ENCODE measurements at regions not wholly inside any gene's neighbourhood (a gene's known extent, or its start where the extent isn't known, plus 50 kb on each side); places are given as distances from the start of the nearest gene placed in this dataset.

DNA sequence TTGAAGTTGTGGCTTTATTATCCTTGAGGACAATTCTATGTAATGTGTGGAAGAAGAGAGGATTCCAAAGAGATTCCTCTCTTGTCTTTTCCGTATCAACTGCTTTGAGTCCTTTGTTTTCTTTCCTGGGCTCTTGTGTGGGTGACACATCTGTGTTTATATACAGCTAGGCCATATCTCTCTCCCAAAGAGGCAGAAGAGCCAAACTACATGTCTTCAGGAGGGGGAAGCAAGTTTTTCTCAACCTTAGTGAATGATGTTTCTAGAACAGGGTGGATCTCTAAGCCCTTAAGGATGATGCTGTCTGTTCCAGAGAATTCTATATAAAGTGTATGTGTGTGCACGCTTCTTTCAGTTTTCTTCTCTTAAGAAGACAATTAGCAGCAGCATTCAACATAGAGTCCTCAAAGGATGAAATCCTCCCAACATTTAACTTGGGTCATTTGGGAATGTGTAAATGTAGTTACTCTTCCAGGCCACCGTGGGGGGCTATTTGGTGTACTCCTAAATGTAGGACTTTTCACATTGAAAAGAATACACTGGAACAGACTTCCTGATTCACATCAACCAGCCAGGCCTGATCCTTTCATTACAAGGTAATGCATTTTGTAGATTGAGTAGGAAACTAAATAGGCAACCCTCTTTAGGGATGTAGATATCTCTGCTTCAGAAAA lies 92.8 kb upstream of the EEF1E1 start:
- peaks cover 2% of the 10 kb centered on the region for H3K36me3 Mint-ChIP-seq

DNA sequence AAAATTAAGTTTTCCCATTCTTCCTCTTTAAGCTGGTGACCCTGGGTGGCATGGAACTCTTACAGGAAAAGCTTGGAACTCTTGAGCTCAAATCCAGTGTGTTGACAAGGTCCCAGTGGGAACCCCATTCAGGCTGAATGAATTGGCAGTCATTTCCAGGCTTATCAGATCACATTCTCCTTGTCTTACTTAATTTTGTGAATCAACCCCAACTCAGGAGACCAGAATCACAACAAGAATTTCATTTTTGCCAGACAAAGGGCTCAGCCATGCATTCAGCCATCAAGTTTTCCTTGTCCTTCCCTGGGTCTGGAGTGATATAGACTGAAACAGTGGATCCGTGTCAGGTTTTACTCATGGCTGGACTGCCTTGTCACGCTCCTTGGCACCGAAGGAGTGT lies 92.1 kb upstream of the EEF1E1 start:
- Mint-ChIP-seq H3K4me3 (no peak overlapping the region), H3K27ac (peak overlapping the region; percentile 47)
- no peak for DNase-seq (ENCODE audit: low spot score in 2 of 2, unreplicated experiment in 2 of 2)

More for the DNA sequence above, 92.8 kb upstream of the EEF1E1 start:
- no peak for DNase-seq (ENCODE audit: low spot score in 2 of 2, unreplicated experiment in 2 of 2)
- TF ChIP-seq, protein P1, sequence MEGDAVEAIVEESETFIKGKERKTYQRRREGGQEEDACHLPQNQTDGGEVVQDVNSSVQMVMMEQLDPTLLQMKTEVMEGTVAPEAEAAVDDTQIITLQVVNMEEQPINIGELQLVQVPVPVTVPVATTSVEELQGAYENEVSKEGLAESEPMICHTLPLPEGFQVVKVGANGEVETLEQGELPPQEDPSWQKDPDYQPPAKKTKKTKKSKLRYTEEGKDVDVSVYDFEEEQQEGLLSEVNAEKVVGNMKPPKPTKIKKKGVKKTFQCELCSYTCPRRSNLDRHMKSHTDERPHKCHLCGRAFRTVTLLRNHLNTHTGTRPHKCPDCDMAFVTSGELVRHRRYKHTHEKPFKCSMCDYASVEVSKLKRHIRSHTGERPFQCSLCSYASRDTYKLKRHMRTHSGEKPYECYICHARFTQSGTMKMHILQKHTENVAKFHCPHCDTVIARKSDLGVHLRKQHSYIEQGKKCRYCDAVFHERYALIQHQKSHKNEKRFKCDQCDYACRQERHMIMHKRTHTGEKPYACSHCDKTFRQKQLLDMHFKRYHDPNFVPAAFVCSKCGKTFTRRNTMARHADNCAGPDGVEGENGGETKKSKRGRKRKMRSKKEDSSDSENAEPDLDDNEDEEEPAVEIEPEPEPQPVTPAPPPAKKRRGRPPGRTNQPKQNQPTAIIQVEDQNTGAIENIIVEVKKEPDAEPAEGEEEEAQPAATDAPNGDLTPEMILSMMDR (IDR thresholded peaks at IDR 0.05; ENCODE audit: unreplicated experiment): peak; percentile 47
- H3K4me1 Mint-ChIP-seq: peaks cover 36% of the 10 kb centered on the region
- peak overlapping the region; percentile 47 for H3K27ac Mint-ChIP-seq
- peaks cover 9% of the 10 kb centered on the region for H3K9me3 Mint-ChIP-seq
- no peaks in the 10 kb centered on the region for H3K27me3 Mint-ChIP-seq (ENCODE audit: low read depth)
- H3K4me3 Mint-ChIP-seq: no peak overlapping the region

DNA sequence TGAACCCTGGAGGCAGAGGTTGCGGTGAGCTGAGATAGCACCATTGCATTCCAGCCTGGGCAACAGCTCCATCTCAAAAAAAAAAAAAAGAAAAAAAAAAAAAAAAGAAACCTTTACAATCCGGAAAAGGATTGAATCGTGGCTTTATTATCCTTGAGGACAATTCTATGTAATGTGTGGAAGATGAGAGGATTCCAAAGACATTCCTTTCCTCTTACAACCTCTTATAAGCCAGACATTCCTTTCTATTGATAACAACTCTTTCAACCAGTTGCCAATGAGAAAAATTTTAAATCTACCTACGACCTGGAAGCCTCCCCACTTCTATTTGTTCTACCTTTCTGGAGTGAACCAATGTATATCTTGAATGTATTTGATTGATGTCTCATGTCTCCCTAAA lies 91.2 kb upstream of the EEF1E1 start:
- H3K4me1 Mint-ChIP-seq: peaks cover 36% of the 10 kb centered on the region
- no peaks in the 10 kb centered on the region for H3K27me3 Mint-ChIP-seq (ENCODE audit: low read depth)
- DNase-seq (ENCODE audit: low spot score in 2 of 2, unreplicated experiment in 2 of 2): no peak
- peaks cover 2% of the 10 kb centered on the region for H3K36me3 Mint-ChIP-seq
- TF ChIP-seq, protein P1 (IDR thresholded peaks at IDR 0.05; ENCODE audit: unreplicated experiment): no peak
- H3K4me3 Mint-ChIP-seq: no peak overlapping the region
- peak overlapping the region; percentile 43 for H3K27ac Mint-ChIP-seq
- peaks cover 9% of the 10 kb centered on the region for H3K9me3 Mint-ChIP-seq

More for the DNA sequence above, 92.1 kb upstream of the EEF1E1 start:
- Mint-ChIP-seq H3K36me3 (peaks cover 2% of the 10 kb centered on the region), H3K9me3 (peaks cover 9% of the 10 kb centered on the region), H3K27me3 (ENCODE audit: low read depth) (no peaks in the 10 kb centered on the region), H3K4me1 (peaks cover 36% of the 10 kb centered on the region)
- TF ChIP-seq, protein P1 (IDR thresholded peaks at IDR 0.05; ENCODE audit: unreplicated experiment): no peak

DNA sequence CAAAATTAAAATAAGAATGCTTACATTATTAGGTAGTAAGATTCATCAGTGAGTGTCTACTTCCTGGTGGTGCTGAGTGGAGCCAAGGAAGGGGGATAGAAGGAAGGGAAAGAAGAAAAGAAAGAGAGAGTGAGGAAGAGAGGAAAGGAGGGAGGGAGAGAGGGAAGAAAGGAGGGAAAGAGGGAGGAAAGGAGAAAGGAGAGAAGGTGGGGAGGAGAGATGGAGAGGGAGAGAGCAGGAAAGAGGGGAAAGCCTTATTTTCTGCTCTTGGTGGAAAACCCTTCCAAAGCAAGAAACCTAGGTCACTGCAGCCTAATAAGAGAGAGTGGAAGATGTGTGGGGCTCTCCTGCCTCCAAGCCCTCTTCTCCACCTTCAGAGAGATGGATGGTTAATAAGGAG lies 90.2 kb upstream of the EEF1E1 start:
- no peaks in the 10 kb centered on the region for H3K27me3 Mint-ChIP-seq (ENCODE audit: low read depth)
- peaks cover 1% of the 10 kb centered on the region for H3K9me3 Mint-ChIP-seq
- H3K4me3 Mint-ChIP-seq: no peak overlapping the region
- peak overlapping the region; percentile 26 for H3K27ac Mint-ChIP-seq
- DNase-seq (ENCODE audit: low spot score in 2 of 2, unreplicated experiment in 2 of 2): no peak
- peaks cover 36% of the 10 kb centered on the region for H3K4me1 Mint-ChIP-seq
- H3K36me3 Mint-ChIP-seq: peaks cover 2% of the 10 kb centered on the region
- TF ChIP-seq, protein P1 (IDR thresholded peaks at IDR 0.05; ENCODE audit: unreplicated experiment): no peak

DNA sequence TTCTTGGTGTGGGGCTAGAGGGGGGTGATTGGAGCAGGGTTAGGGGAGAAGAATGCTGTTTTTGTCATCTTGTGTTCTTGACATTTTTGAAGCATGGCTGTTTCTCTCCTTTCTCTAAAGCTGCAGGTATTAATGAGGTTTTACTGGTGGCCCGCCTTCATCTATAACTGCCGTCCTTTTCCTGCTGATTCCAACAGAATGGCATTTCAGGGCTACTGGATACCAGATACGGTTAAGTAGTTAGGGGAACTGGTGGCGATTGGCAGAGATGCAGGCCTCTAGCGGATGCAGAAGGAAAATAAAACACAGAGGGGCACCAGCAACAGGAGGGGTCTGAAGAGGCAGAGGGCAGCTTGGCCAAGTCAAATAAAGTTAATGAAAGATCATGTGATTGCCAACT lies 89.7 kb upstream of the EEF1E1 start:
- Mint-ChIP-seq H3K4me3 (no peak overlapping the region), H3K4me1 (peaks cover 36% of the 10 kb centered on the region), H3K27ac (peak overlapping the region; percentile 26), H3K27me3 (ENCODE audit: low read depth) (no peaks in the 10 kb centered on the region), H3K36me3 (peaks cover 2% of the 10 kb centered on the region), H3K9me3 (no peaks in the 10 kb centered on the region)
- DNase-seq (ENCODE audit: low spot score in 2 of 2, unreplicated experiment in 2 of 2): no peak
- TF ChIP-seq, protein P1 (IDR thresholded peaks at IDR 0.05; ENCODE audit: unreplicated experiment): no peak

Measured in mesothelial cell of epicardium (in vitro differentiated cells).